Dedifferentiated amniotic fluid mesenchymal stem cell (primary cell): ENCODE measurements at regions not wholly inside any gene's neighbourhood (a gene's known extent, or its start where the extent isn't known, plus 50 kb on each side); places are given as distances from the start of the nearest gene placed in this dataset.
"Not testable (repeated sequence)": the region's sequence is repeated elsewhere in the genome, so short reads cannot be mapped to it uniquely, and the experiment has no call there.

ENCODE experiments used
- DNase-seq: peaks from one replicate; pipeline ENCODE4 v3.0.0-alpha.2; 2016; ENCODE audit errors: extremely low spot score

- DNase-seq, result no peak
Observed at GRCh38 chr12:91743704-91744321, 401.8 kb downstream of the BTG1 start.

GRCh38 chr12:91743280-91743679 lies 402.4 kb downstream of the BTG1 start:
- no peak for DNase-seq

- no peak for DNase-seq
Observed at GRCh38 chr12:91741932-91742331, 403.7 kb downstream of the BTG1 start.

GRCh38 chr12:91733846-91734245 lies 411.8 kb downstream of the BTG1 start:
- DNase-seq, result not testable (repeated sequence)

- no peak for DNase-seq
Observed at GRCh38 chr12:91732086-91732485, 413.6 kb downstream of the BTG1 start.

- no peak for DNase-seq
Observed at GRCh38 chr12:91729543-91729942, 416.1 kb downstream of the BTG1 start.

GRCh38 chr12:91723191-91723590 lies 422.5 kb downstream of the BTG1 start:
- DNase-seq, result no peak

- DNase-seq, result no peak
Observed at GRCh38 chr12:91722072-91722471, 423.6 kb downstream of the BTG1 start.

- no peak for DNase-seq
Observed at GRCh38 chr12:91721023-91721422, 424.6 kb downstream of the BTG1 start.

GRCh38 chr12:91718326-91718725 lies 427.3 kb downstream of the BTG1 start:
- no peak for DNase-seq

- no peak for DNase-seq
Observed at GRCh38 chr12:91717804-91718203, 427.8 kb downstream of the BTG1 start.

GRCh38 chr12:91711925-91712324 lies 433.7 kb downstream of the BTG1 start:
- not testable (repeated sequence) for DNase-seq

GRCh38 chr12:91706466-91706865 lies 439.2 kb downstream of the BTG1 start:
- no peak for DNase-seq

GRCh38 chr12:91704446-91704845 lies 441.2 kb downstream of the BTG1 start:
- DNase-seq, result no peak

- DNase-seq, result no peak
Observed at GRCh38 chr12:91703491-91704283, 442.0 kb downstream of the BTG1 start.

- DNase-seq, result no peak
Observed at GRCh38 chr12:91702843-91703425, 442.7 kb downstream of the BTG1 start.

GRCh38 chr12:91695964-91696363 lies 449.7 kb downstream of the BTG1 start:
- no peak for DNase-seq

GRCh38 chr12:91695406-91695805 lies 450.2 kb downstream of the BTG1 start:
- not testable (repeated sequence) for DNase-seq

- no peak for DNase-seq
Observed at GRCh38 chr12:91690531-91690930, 455.1 kb downstream of the BTG1 start.

- DNase-seq, result no peak
Observed at GRCh38 chr12:91687052-91688017, 458.3 kb downstream of the BTG1 start.

- DNase-seq, result no peak
Observed at GRCh38 chr12:91685917-91686316, 459.7 kb downstream of the BTG1 start.

- DNase-seq, result no peak
Observed at GRCh38 chr12:91681751-91682150, 463.9 kb downstream of the BTG1 start.
